Naive thymus-derived CD4-positive, alpha-beta T cell (primary cell): ENCODE measurements at regions not wholly inside any gene's neighbourhood (a gene's known extent, or its start where the extent isn't known, plus 50 kb on each side); places are given as distances from the start of the nearest gene placed in this dataset.

Source experiments
- ATAC-seq: fragments of 150-1000 bp; cut with Tn5 transposase; 2 replicates; pipeline ENCODE4 v1.10.0; 2021; ENCODE audit warnings: mild to moderate bottlenecking, moderate library complexity
- CTCF ChIA-PET: fragments of 350-600 bp; sonication (Branson Sonifier 250); formaldehyde crosslinking; loops from one replicate; lab custom pipeline; 2021; ENCODE audit warnings: antibody characterized with exemption; lab: Charles Lee
- POLR2A ChIA-PET: fragments of 350-600 bp; sonication (Branson Sonifier 250); formaldehyde crosslinking; loops from one replicate; lab custom pipeline; 2021; ENCODE audit warnings: antibody characterized with exemption, inconsistent platforms; lab: Charles Lee
- DNase-seq, 9 donors: peaks; one replicate each; pipeline versions ENCODE4 v3.0.0 to v3.0.0-alpha.2; 2020 to 2022; ENCODE audit warnings: mixed read lengths in 1 of 9
- H3K27ac ChIP-seq: one replicate; pipeline ENCODE4 v1.7.0; 2013; ENCODE audit warnings: mild to moderate bottlenecking, low read depth, low read length, moderate library complexity
- H3K27me3 ChIP-seq, 2 donors: one replicate each; pipeline ENCODE4 v1.7.0; 2013; ENCODE audit warnings: low read length in 2 of 2, mild to moderate bottlenecking in 2 of 2, moderate library complexity in 2 of 2; ENCODE audit not compliant: control insufficient read depth in 2 of 2, insufficient read depth in 2 of 2
- H3K36me3 ChIP-seq, 3 experiments: 1 replicate in 2 of 3; 2 replicates in 1 of 3; pipeline ENCODE4 v1.7.0; 2013; ENCODE audit warnings: low read length in 3 of 3, mild to moderate bottlenecking in 3 of 3, moderate library complexity in 1 of 3; ENCODE audit not compliant: insufficient read depth in 3 of 3, control insufficient read depth in 2 of 3
- H3K4me1 ChIP-seq, 2 donors: one replicate each; pipeline ENCODE4 v1.7.0; 2013; ENCODE audit warnings: low read length in 2 of 2, mild to moderate bottlenecking in 2 of 2, moderate library complexity in 1 of 2; ENCODE audit not compliant: control insufficient read depth in 2 of 2, insufficient read depth in 2 of 2
- H3K4me3 ChIP-seq: 2 replicates; pipeline ENCODE4 v1.7.0; 2013; ENCODE audit warnings: mild to moderate bottlenecking, low read length
- H3K9me3 ChIP-seq, 3 experiments: 1 replicate in 2 of 3; 2 replicates in 1 of 3; pipeline ENCODE4 v1.7.0; 2013; ENCODE audit warnings: low read length in 3 of 3; ENCODE audit not compliant: control insufficient read depth in 2 of 3
- H3K27ac Mint-ChIP-seq, 9 donors: one replicate each; pipeline ENCODE4 v1.8.0; 2020 to 2022; ENCODE audit warnings: mixed read lengths in 9 of 9, mild to moderate bottlenecking in 8 of 9, moderate library complexity in 5 of 9, inconsistent platforms in 2 of 9
- H3K27me3 Mint-ChIP-seq, 5 donors: one replicate each; pipeline ENCODE4 v1.8.0; 2021 to 2022; ENCODE audit warnings: mixed read lengths in 5 of 5, mild to moderate bottlenecking in 1 of 5
- H3K36me3 Mint-ChIP-seq, 5 donors: one replicate each; pipeline ENCODE4 v1.8.0; 2020 to 2022; ENCODE audit warnings: mixed read lengths in 5 of 5, mild to moderate bottlenecking in 3 of 5, inconsistent platforms in 1 of 5
- H3K4me1 Mint-ChIP-seq, 7 donors: one replicate each; pipeline ENCODE4 v1.8.0; 2020 to 2022; ENCODE audit warnings: mixed read lengths in 7 of 7, mild to moderate bottlenecking in 3 of 7, inconsistent platforms in 1 of 7
- H3K4me3 Mint-ChIP-seq, 10 donors: one replicate each; pipeline ENCODE4 v1.8.0; 2020 to 2022; ENCODE audit warnings: mild to moderate bottlenecking in 10 of 10, mixed read lengths in 10 of 10, moderate library complexity in 6 of 10, inconsistent platforms in 2 of 10
- H3K9me3 Mint-ChIP-seq, 11 donors: one replicate each; pipeline ENCODE4 v1.8.0; 2020 to 2022; ENCODE audit warnings: mixed read lengths in 11 of 11, mild to moderate bottlenecking in 4 of 11, inconsistent platforms in 1 of 11, moderate library complexity in 1 of 11
- intact Hi-C, 2 donors: fragments of 100-400 bp; cut with micrococcal nuclease; formaldehyde crosslinking; loops; one replicate each; pipeline ENCODE4 v1.15.1; 2023

GRCh38 chr16:51919736-51920135, 627.2 kb downstream of the TOX3 start:
- Mint-ChIP-seq H3K9me3 (peaks cover 2 to 21% (median 9%) of the 10 kb centered on the region in 11 donors), H3K4me3 (no peak overlapping the region), H3K27ac (no peak overlapping the region), H3K4me1 (no peaks in the 10 kb centered on the region), H3K36me3 (no peaks in the 10 kb centered on the region), H3K27me3 (peaks cover 0 to 5% (median 0%) of the 10 kb centered on the region in 5 donors)
- DNase-seq (no peak), ATAC-seq (no peak)
- Histone ChIP-seq H3K27ac (no peak overlapping the region), H3K4me1 (no peaks in the 10 kb centered on the region), H3K27me3 (no peaks in the 10 kb centered on the region), H3K9me3 (no peaks in the 10 kb centered on the region), H3K36me3 (no peaks in the 10 kb centered on the region), H3K4me3 (no peak overlapping the region)
- ChIA-PET CTCF (no interaction called here), POLR2A (no interaction called here)
- intact Hi-C loops: no loop called here

- H3K27me3 ChIP-seq: no peaks in the 10 kb centered on the region
- CTCF ChIA-PET: no interaction called here
- no peaks in the 10 kb centered on the region for H3K4me1 Mint-ChIP-seq
- H3K27me3 Mint-ChIP-seq: peaks cover 0 to 5% (median 0%) of the 10 kb centered on the region in 5 donors
- no peak overlapping the region for H3K4me3 Mint-ChIP-seq
- H3K27ac Mint-ChIP-seq: no peak overlapping the region
- H3K4me3 ChIP-seq: no peak overlapping the region
- H3K27ac ChIP-seq: no peak overlapping the region
- intact Hi-C loops: no loop called here
- no peaks in the 10 kb centered on the region for H3K36me3 ChIP-seq
- H3K36me3 Mint-ChIP-seq: no peaks in the 10 kb centered on the region
- ATAC-seq: no peak
- H3K9me3 Mint-ChIP-seq: peaks cover 0 to 21% (median 3%) of the 10 kb centered on the region in 11 donors
- H3K4me1 ChIP-seq: no peaks in the 10 kb centered on the region
- DNase-seq: no peak
- POLR2A ChIA-PET: no interaction called here
- no peaks in the 10 kb centered on the region for H3K9me3 ChIP-seq
Observed at GRCh38 chr16:51916814-51917213, 630.1 kb downstream of the TOX3 start.

- H3K4me1 ChIP-seq: no peaks in the 10 kb centered on the region
- no peak overlapping the region for H3K4me3 ChIP-seq
- CTCF ChIA-PET: no interaction called here
- peaks cover 0 to 26% (median 2%) of the 10 kb centered on the region in 11 donors for H3K9me3 Mint-ChIP-seq
- H3K36me3 ChIP-seq: no peaks in the 10 kb centered on the region
- H3K27ac Mint-ChIP-seq: no peak overlapping the region
- H3K9me3 ChIP-seq: no peaks in the 10 kb centered on the region
- intact Hi-C loops: no loop called here
- H3K36me3 Mint-ChIP-seq: no peaks in the 10 kb centered on the region
- no peaks in the 10 kb centered on the region for H3K4me1 Mint-ChIP-seq
- H3K27ac ChIP-seq: no peak overlapping the region
- H3K4me3 Mint-ChIP-seq: no peak overlapping the region
- no peaks in the 10 kb centered on the region for H3K27me3 ChIP-seq
- no peak for DNase-seq
- POLR2A ChIA-PET: no interaction called here
- peaks cover 0 to 5% (median 0%) of the 10 kb centered on the region in 5 donors for H3K27me3 Mint-ChIP-seq
- no peak for ATAC-seq
Observed at GRCh38 chr16:51916231-51916630, 630.7 kb downstream of the TOX3 start.

GRCh38 chr16:51907680-51908079, 639.3 kb downstream of the TOX3 start:
- DNase-seq: no peak
- intact Hi-C loops: no loop called here
- CTCF ChIA-PET: no interaction called here

DNA sequence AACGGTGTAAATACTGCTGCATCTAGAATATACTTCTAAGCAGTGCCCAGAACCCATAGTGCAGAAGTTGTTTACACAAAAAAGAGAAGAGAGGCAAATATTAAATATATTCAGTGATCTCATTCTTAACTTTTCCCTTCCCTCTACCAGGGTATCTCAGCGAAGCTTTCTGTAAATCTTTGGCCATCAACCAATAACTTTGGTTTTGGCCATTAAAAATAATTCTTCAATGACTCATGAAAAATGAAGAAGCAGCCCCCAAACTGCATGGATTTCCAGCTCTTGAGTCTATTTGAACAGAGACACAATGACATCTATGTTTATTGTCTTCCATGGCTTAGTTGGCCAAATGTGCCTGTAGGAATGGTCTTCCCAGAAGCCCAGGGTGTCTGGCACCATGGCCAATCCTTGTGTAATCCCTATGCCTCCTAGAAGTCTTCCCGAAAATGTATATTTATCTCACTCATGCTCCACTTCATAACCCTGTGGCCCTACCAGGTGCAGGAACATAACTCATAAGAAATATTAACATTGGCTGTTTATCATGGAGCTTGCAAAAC, 646.6 kb downstream of the TOX3 start:
- Mint-ChIP-seq H3K27ac (no peak overlapping the region), H3K36me3 (no peaks in the 10 kb centered on the region), H3K27me3 (peaks cover 0 to 4% (median 0%) of the 10 kb centered on the region in 5 donors), H3K9me3 (peaks cover 0 to 26% (median 6%) of the 10 kb centered on the region in 11 donors), H3K4me3 (no peak overlapping the region), H3K4me1 (no peaks in the 10 kb centered on the region)
- no peak for ATAC-seq
- H3K4me1 ChIP-seq: no peaks in the 10 kb centered on the region
- intact Hi-C loops: no loop called here
- H3K27me3 ChIP-seq: no peaks in the 10 kb centered on the region
- ChIA-PET CTCF (no interaction called here), POLR2A (no interaction called here)
- H3K9me3 ChIP-seq: no peaks in the 10 kb centered on the region
- no peak for DNase-seq
- no peaks in the 10 kb centered on the region for H3K36me3 ChIP-seq
- no peak overlapping the region for H3K27ac ChIP-seq
- H3K4me3 ChIP-seq: no peak overlapping the region

More at GRCh38 chr16:51907680-51908079, 639.3 kb downstream of the TOX3 start:
- H3K4me3 ChIP-seq: no peak overlapping the region
- H3K4me1 ChIP-seq: no peaks in the 10 kb centered on the region
- no peaks in the 10 kb centered on the region for H3K4me1 Mint-ChIP-seq
- no peak overlapping the region for H3K27ac Mint-ChIP-seq
- H3K27ac ChIP-seq: no peak overlapping the region
- POLR2A ChIA-PET: no interaction called here
- no peak overlapping the region for H3K4me3 Mint-ChIP-seq
- no peaks in the 10 kb centered on the region for H3K9me3 ChIP-seq
- no peaks in the 10 kb centered on the region for H3K36me3 Mint-ChIP-seq
- H3K9me3 Mint-ChIP-seq: peaks cover 0 to 16% (median 2%) of the 10 kb centered on the region in 11 donors
- H3K27me3 ChIP-seq: no peaks in the 10 kb centered on the region
- H3K27me3 Mint-ChIP-seq: no peaks in the 10 kb centered on the region
- ATAC-seq: no peak
- H3K36me3 ChIP-seq: no peaks in the 10 kb centered on the region

DNA sequence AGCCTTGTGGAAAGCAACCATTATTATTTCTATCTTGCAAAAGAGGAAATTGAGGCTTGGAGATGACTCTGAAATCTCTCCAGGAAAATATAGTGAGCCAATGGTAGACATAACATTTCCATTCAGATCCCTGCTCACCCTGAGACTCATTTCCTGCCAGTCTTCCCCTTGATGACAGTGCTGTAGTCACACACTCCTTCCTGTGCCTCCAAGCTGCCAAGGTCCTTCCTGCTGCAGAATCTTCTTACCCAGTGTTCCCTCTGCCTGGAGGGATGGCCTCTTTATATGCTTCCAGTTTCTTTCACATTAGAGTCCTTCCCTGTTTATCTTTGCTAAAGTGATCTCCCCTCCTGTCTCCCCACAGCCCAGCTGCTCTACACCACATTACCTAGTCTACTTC, 648.1 kb downstream of the TOX3 start:
- Mint-ChIP-seq H3K4me1 (no peaks in the 10 kb centered on the region), H3K36me3 (no peaks in the 10 kb centered on the region), H3K4me3 (no peak overlapping the region), H3K27me3 (peaks cover 0 to 4% (median 0%) of the 10 kb centered on the region in 5 donors), H3K27ac (no peak overlapping the region), H3K9me3 (peaks cover 0 to 26% (median 4%) of the 10 kb centered on the region in 11 donors)
- ATAC-seq (no peak), DNase-seq (no peak)
- Histone ChIP-seq H3K27me3 (no peaks in the 10 kb centered on the region), H3K36me3 (no peaks in the 10 kb centered on the region), H3K4me1 (no peaks in the 10 kb centered on the region), H3K27ac (no peak overlapping the region), H3K4me3 (no peak overlapping the region), H3K9me3 (no peaks in the 10 kb centered on the region)
- ChIA-PET CTCF (no interaction called here), POLR2A (no interaction called here)
- intact Hi-C loops: no loop called here

GRCh38 chr16:51896013-51896412, 650.9 kb downstream of the TOX3 start:
- Mint-ChIP-seq H3K27me3 (peaks cover 0 to 4% (median 0%) of the 10 kb centered on the region in 5 donors), H3K27ac (no peak overlapping the region), H3K4me1 (no peaks in the 10 kb centered on the region), H3K4me3 (no peak overlapping the region), H3K9me3 (peaks cover 3 to 26% (median 12%) of the 10 kb centered on the region in 11 donors), H3K36me3 (no peaks in the 10 kb centered on the region)
- Histone ChIP-seq H3K27ac (no peak overlapping the region), H3K4me3 (no peak overlapping the region), H3K9me3 (no peaks in the 10 kb centered on the region), H3K4me1 (no peaks in the 10 kb centered on the region), H3K27me3 (no peaks in the 10 kb centered on the region), H3K36me3 (no peaks in the 10 kb centered on the region)
- ATAC-seq (no peak), DNase-seq (no peak)
- POLR2A ChIA-PET: no interaction called here
- intact Hi-C loops: no loop called here
- CTCF ChIA-PET: no interaction called here
